ENCODE measurements at regions not wholly inside any gene's neighbourhood (a gene's known extent, or its start where the extent isn't known, plus 50 kb on each side); places are given as distances from the start of the nearest gene placed in this dataset.

GRCh38 chr18:61159246-61159645 lies 174.0 kb upstream of the CDH20 start:
- H3K4me3 Mint-ChIP-seq (ENCODE audit: low read depth): no peak overlapping the region
- H3K36me3 Mint-ChIP-seq (ENCODE audit: insufficient read depth): no peaks in the 10 kb centered on the region
- H3K9me3 Mint-ChIP-seq (ENCODE audit: low read depth): no peaks in the 10 kb centered on the region
- no peaks in the 10 kb centered on the region for H3K27me3 Mint-ChIP-seq
- peaks cover 3% of the 10 kb centered on the region for H3K4me1 Mint-ChIP-seq (ENCODE audit: low read depth)
- no peak for TF ChIP-seq CTCF (IDR thresholded peaks at IDR 0.05; ENCODE audit: unreplicated experiment)
- no peak for DNase-seq (ENCODE audit: low spot score, unreplicated experiment)
- H3K27ac Mint-ChIP-seq: no peak overlapping the region

GRCh38 chr18:61164321-61164720 lies 168.9 kb upstream of the CDH20 start:
- no peak overlapping the region for H3K4me3 Mint-ChIP-seq (ENCODE audit: low read depth)
- H3K27ac Mint-ChIP-seq: no peak overlapping the region
- H3K4me1 Mint-ChIP-seq (ENCODE audit: low read depth): no peaks in the 10 kb centered on the region
- H3K9me3 Mint-ChIP-seq (ENCODE audit: low read depth): no peaks in the 10 kb centered on the region
- H3K36me3 Mint-ChIP-seq (ENCODE audit: insufficient read depth): no peaks in the 10 kb centered on the region
- no peaks in the 10 kb centered on the region for H3K27me3 Mint-ChIP-seq
- no peak for TF ChIP-seq CTCF (IDR thresholded peaks at IDR 0.05; ENCODE audit: unreplicated experiment)
- DNase-seq (ENCODE audit: low spot score, unreplicated experiment): no peak

GRCh38 chr18:61167902-61168301 lies 165.3 kb upstream of the CDH20 start:
- no peak overlapping the region for H3K27ac Mint-ChIP-seq
- no peaks in the 10 kb centered on the region for H3K36me3 Mint-ChIP-seq (ENCODE audit: insufficient read depth)
- TF ChIP-seq CTCF (IDR thresholded peaks at IDR 0.05; ENCODE audit: unreplicated experiment): no peak
- DNase-seq (ENCODE audit: low spot score, unreplicated experiment): no peak
- H3K27me3 Mint-ChIP-seq: no peaks in the 10 kb centered on the region
- H3K4me3 Mint-ChIP-seq (ENCODE audit: low read depth): no peak overlapping the region
- no peaks in the 10 kb centered on the region for H3K9me3 Mint-ChIP-seq (ENCODE audit: low read depth)
- H3K4me1 Mint-ChIP-seq (ENCODE audit: low read depth): no peaks in the 10 kb centered on the region

- Mint-ChIP-seq H3K9me3 (ENCODE audit: low read depth) (no peaks in the 10 kb centered on the region), H3K4me1 (ENCODE audit: low read depth) (no peaks in the 10 kb centered on the region), H3K36me3 (ENCODE audit: insufficient read depth) (no peaks in the 10 kb centered on the region), H3K4me3 (ENCODE audit: low read depth) (no peak overlapping the region), H3K27me3 (no peaks in the 10 kb centered on the region), H3K27ac (no peak overlapping the region)
- TF ChIP-seq CTCF (IDR thresholded peaks at IDR 0.05; ENCODE audit: unreplicated experiment): no peak
- no peak for DNase-seq (ENCODE audit: low spot score, unreplicated experiment)
These were observed 163.8 kb upstream of the CDH20 start for GRCh38 chr18:61169386-61169785.

- no peaks in the 10 kb centered on the region for H3K36me3 Mint-ChIP-seq (ENCODE audit: insufficient read depth)
- no peaks in the 10 kb centered on the region for H3K4me1 Mint-ChIP-seq (ENCODE audit: low read depth)
- no peak overlapping the region for H3K4me3 Mint-ChIP-seq (ENCODE audit: low read depth)
- peaks cover 11% of the 10 kb centered on the region for H3K9me3 Mint-ChIP-seq (ENCODE audit: low read depth)
- no peak for DNase-seq (ENCODE audit: low spot score, unreplicated experiment)
- TF ChIP-seq CTCF (IDR thresholded peaks at IDR 0.05; ENCODE audit: unreplicated experiment): no peak
- no peaks in the 10 kb centered on the region for H3K27me3 Mint-ChIP-seq
- H3K27ac Mint-ChIP-seq: no peak overlapping the region
These were observed 160.6 kb upstream of the CDH20 start for GRCh38 chr18:61172624-61173023.
